H9 (cell line): ENCODE measurements at regions not wholly inside any gene's neighbourhood (a gene's known extent, or its start where the extent isn't known, plus 50 kb on each side); places are given as distances from the start of the nearest gene placed in this dataset.

Experiments
- DNase-seq: peaks from one replicate; pipeline ENCODE4 v3.0.0-alpha.2; 2017
- H2AFZ ChIP-seq: one replicate; pipeline ENCODE4 v1.6.1; 2013; ENCODE audit warnings: mild to moderate bottlenecking, low read length, control low read depth, moderate library complexity
- H2AK5ac ChIP-seq: 2 replicates; pipeline ENCODE4 v1.6.1; 2013; ENCODE audit warnings: low read length, control low read depth, mixed read lengths; ENCODE audit not compliant: insufficient read length
- H2BK120ac ChIP-seq: one replicate; pipeline ENCODE4 v1.6.1; 2013; ENCODE audit warnings: low read depth, mild to moderate bottlenecking, low read length, control low read depth, inconsistent platforms; ENCODE audit not compliant: poor library complexity, severe bottlenecking
- H2BK12ac ChIP-seq: 2 replicates; pipeline ENCODE4 v1.6.1; 2013; ENCODE audit warnings: low read length, control low read depth, mixed read lengths, low read depth; ENCODE audit not compliant: insufficient read length
- H2BK15ac ChIP-seq: 2 replicates; pipeline ENCODE4 v1.6.1; 2013; ENCODE audit warnings: low read depth, low read length, control low read depth
- H2BK20ac ChIP-seq: one replicate; pipeline ENCODE4 v1.6.1; 2013; ENCODE audit warnings: low read depth, mild to moderate bottlenecking, low read length, control low read depth, inconsistent platforms; ENCODE audit not compliant: poor library complexity, severe bottlenecking
- H2BK5ac ChIP-seq: 2 replicates; pipeline ENCODE4 v1.6.1; 2013; ENCODE audit warnings: low read length, control low read depth, mixed read lengths; ENCODE audit not compliant: insufficient read length
- H3K14ac ChIP-seq: 2 replicates; pipeline ENCODE4 v1.6.1; 2013; ENCODE audit warnings: low read length, control low read depth; ENCODE audit not compliant: insufficient read depth
- H3K18ac ChIP-seq: 2 replicates; pipeline ENCODE4 v1.6.1; 2013; ENCODE audit warnings: low read depth, mild to moderate bottlenecking, mixed read lengths, low read length, control low read depth; ENCODE audit not compliant: insufficient read length
- H3K23ac ChIP-seq: 2 replicates; pipeline ENCODE4 v1.6.1; 2013; ENCODE audit warnings: low read length, control low read depth, mixed read lengths, low read depth; ENCODE audit not compliant: insufficient read length
- H3K23me2 ChIP-seq: 2 replicates; pipeline ENCODE4 v1.6.1; 2013; ENCODE audit warnings: low read depth, mild to moderate bottlenecking, mixed read lengths, low read length, control low read depth; ENCODE audit not compliant: insufficient read length, poor library complexity, severe bottlenecking
- H3K27ac ChIP-seq: 2 replicates; pipeline ENCODE4 v1.5.1; 2013; ENCODE audit warnings: low read length, control low read depth, mixed read lengths, low read depth; ENCODE audit not compliant: insufficient read length
- H3K27me3 ChIP-seq: 2 replicates; pipeline ENCODE4 v1.6.1; 2013; ENCODE audit warnings: low read length, control low read depth, inconsistent platforms; ENCODE audit not compliant: insufficient read depth
- H3K4ac ChIP-seq: 2 replicates; pipeline ENCODE4 v1.6.1; 2013; ENCODE audit warnings: low read depth, mild to moderate bottlenecking, control low read depth, inconsistent platforms, low read length, moderate library complexity
- H3K4me1 ChIP-seq: 2 replicates; pipeline ENCODE4 v1.6.1; 2013; ENCODE audit warnings: low read length, control low read depth, inconsistent platforms; ENCODE audit not compliant: insufficient read depth
- H3K4me2 ChIP-seq: 2 replicates; pipeline ENCODE4 v1.6.1; 2013; ENCODE audit warnings: low read length, control low read depth, mixed read lengths; ENCODE audit not compliant: insufficient read length, insufficient read depth
- H3K56ac ChIP-seq: 2 replicates; pipeline ENCODE4 v1.6.1; 2013; ENCODE audit warnings: low read depth, mild to moderate bottlenecking, mixed read lengths, low read length, control low read depth; ENCODE audit not compliant: insufficient read length
- H3K79me1 ChIP-seq: 2 replicates; pipeline ENCODE4 v1.6.1; 2013; ENCODE audit warnings: low read depth, mild to moderate bottlenecking, moderate library complexity, low read length, control low read depth, inconsistent platforms; ENCODE audit not compliant: insufficient read depth, poor library complexity, severe bottlenecking
- H3K79me2 ChIP-seq: 2 replicates; pipeline ENCODE4 v1.6.1; 2013; ENCODE audit warnings: low read length, control low read depth, inconsistent platforms; ENCODE audit not compliant: insufficient read depth
- H3K9ac ChIP-seq: 2 replicates; pipeline ENCODE4 v1.6.1; 2013; ENCODE audit warnings: low read length, control low read depth, mixed read lengths; ENCODE audit not compliant: insufficient read length; ENCODE audit errors: extremely low read depth
- H3K9me3 ChIP-seq: one replicate; pipeline ENCODE4 v1.6.1; 2013; ENCODE audit warnings: low read depth, low read length, inconsistent platforms; ENCODE audit not compliant: control insufficient read depth
- H3T11ph ChIP-seq: one replicate; pipeline ENCODE4 v1.6.1; 2013; ENCODE audit warnings: mild to moderate bottlenecking, low read length, control low read depth, inconsistent platforms
- H4K20me1 ChIP-seq: one replicate; pipeline ENCODE4 v1.6.1; 2013; ENCODE audit not compliant: control insufficient read depth, insufficient read length, insufficient read depth
- H4K5ac ChIP-seq: 2 replicates; pipeline ENCODE4 v1.6.1; 2013; ENCODE audit warnings: low read depth, mild to moderate bottlenecking, mixed read lengths, low read length, control low read depth; ENCODE audit not compliant: insufficient read length
- H4K8ac ChIP-seq: replicated peaks from 2 replicates; pipeline ENCODE4 v1.6.1; 2013; ENCODE audit warnings: low read length, control low read depth, mixed read lengths, low read depth; ENCODE audit not compliant: insufficient read length
- H4K91ac ChIP-seq: 2 replicates; pipeline ENCODE4 v1.6.1; 2013; ENCODE audit warnings: low read depth, mild to moderate bottlenecking, moderate library complexity, mixed read lengths, low read length, control low read depth; ENCODE audit not compliant: insufficient read length
- H3K27ac Mint-ChIP-seq, 3 experiments: 2 replicates in 2 of 3; 3 replicates in 1 of 3; pipeline ENCODE4 v1.8.0; 2020 to 2021; ENCODE audit warnings: mixed read lengths in 3 of 3, mild to moderate bottlenecking in 1 of 3, moderate library complexity in 1 of 3
- H3K27me3 Mint-ChIP-seq: 2 replicates; pipeline ENCODE4 v1.8.0; 2021; ENCODE audit warnings: low read depth, mild to moderate bottlenecking, moderate library complexity, mixed read lengths
- H3K36me3 Mint-ChIP-seq, 3 experiments: 2 replicates in 2 of 3; 3 replicates in 1 of 3; pipeline ENCODE4 v1.8.0; 2020 to 2021; ENCODE audit warnings: low read depth in 3 of 3, mixed read lengths in 3 of 3; ENCODE audit not compliant: insufficient read depth in 1 of 3
- H3K4me1 Mint-ChIP-seq, 2 experiments: 2 replicates each; pipeline ENCODE4 v1.8.0; 2020; ENCODE audit warnings: mixed read lengths in 2 of 2
- H3K4me3 Mint-ChIP-seq, 2 experiments: 2 replicates in 1 of 2; 3 replicates in 1 of 2; pipeline ENCODE4 v1.8.0; 2020 to 2021; ENCODE audit warnings: mild to moderate bottlenecking in 2 of 2, mixed read lengths in 2 of 2, moderate library complexity in 1 of 2
- H3K9me3 Mint-ChIP-seq, 2 experiments: 2 replicates in 1 of 2; 3 replicates in 1 of 2; pipeline ENCODE4 v1.8.0; 2020; ENCODE audit warnings: mild to moderate bottlenecking in 2 of 2, mixed read lengths in 2 of 2, moderate library complexity in 1 of 2
- WGBS: extraction: QIAGEN DNeasy Blood & Tissue Kit; methylation state at CpG from one replicate; pipeline ENCODE4 v1.1.7; 2013; ENCODE audit warnings: missing lambda C conversion rate, low lambda C conversion rate, mixed read lengths; ENCODE audit not compliant: insufficient read length; ENCODE audit errors: extremely low coverage; 5-methylcytosine and 5-hydroxymethylcytosine counted together
- TF ChIP-seq, protein P1 (sequence below): fragments of 200-600 bp; sonication (generic); conservative IDR thresholded peaks from 3 replicates; pipeline ENCODE4 v1.8.0; 2021; ENCODE audit warnings: antibody characterized with exemption, mild to moderate bottlenecking

DNA sequence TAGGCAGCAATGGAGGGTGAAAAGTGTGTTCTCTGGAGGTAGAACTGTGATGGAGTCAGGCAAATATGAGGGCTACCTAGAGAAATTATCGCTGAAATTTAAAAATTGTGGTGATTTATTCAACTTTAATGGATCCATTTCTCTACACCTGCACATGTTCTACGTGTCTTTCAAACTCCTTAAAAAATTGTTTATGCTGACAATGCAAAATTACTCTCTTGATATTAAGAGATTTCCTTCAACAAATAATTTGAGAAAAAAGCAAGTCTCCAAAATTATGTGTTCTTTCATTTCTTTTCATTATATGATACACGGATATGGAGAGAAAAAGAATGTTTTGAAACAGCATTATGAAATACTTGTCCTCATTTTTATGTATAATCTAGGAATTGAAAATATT lies 1151.4 kb upstream of the PABPC4L start:
- Histone ChIP-seq H2BK20ac (no peak overlapping the region), H3K4me2 (no peak overlapping the region), H4K91ac (no peak overlapping the region), H2AK5ac (no peak overlapping the region), H4K20me1 (no peaks in the 10 kb centered on the region), H2BK120ac (no peak overlapping the region), H3K23me2 (no peaks in the 10 kb centered on the region), H3K27me3 (no peaks in the 10 kb centered on the region), H3K79me2 (no peaks in the 10 kb centered on the region), H3K14ac (no peak overlapping the region), H2BK12ac (no peak overlapping the region), H4K8ac (no peak overlapping the region), H2BK5ac (no peak overlapping the region), H3K9ac (no peak overlapping the region), H3K56ac (no peak overlapping the region), H3K18ac (no peak overlapping the region), H3K4me1 (no peaks in the 10 kb centered on the region), H3K9me3 (no peaks in the 10 kb centered on the region), H4K5ac (no peak overlapping the region), H3K23ac (no peak overlapping the region), H3T11ph (no peak overlapping the region), H3K4ac (no peak overlapping the region), H2AFZ (no peak overlapping the region), H3K27ac (no peak overlapping the region), H2BK15ac (no peak overlapping the region), H3K79me1 (no peaks in the 10 kb centered on the region)
- TF ChIP-seq, protein P1, sequence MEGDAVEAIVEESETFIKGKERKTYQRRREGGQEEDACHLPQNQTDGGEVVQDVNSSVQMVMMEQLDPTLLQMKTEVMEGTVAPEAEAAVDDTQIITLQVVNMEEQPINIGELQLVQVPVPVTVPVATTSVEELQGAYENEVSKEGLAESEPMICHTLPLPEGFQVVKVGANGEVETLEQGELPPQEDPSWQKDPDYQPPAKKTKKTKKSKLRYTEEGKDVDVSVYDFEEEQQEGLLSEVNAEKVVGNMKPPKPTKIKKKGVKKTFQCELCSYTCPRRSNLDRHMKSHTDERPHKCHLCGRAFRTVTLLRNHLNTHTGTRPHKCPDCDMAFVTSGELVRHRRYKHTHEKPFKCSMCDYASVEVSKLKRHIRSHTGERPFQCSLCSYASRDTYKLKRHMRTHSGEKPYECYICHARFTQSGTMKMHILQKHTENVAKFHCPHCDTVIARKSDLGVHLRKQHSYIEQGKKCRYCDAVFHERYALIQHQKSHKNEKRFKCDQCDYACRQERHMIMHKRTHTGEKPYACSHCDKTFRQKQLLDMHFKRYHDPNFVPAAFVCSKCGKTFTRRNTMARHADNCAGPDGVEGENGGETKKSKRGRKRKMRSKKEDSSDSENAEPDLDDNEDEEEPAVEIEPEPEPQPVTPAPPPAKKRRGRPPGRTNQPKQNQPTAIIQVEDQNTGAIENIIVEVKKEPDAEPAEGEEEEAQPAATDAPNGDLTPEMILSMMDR, result no peak
- Mint-ChIP-seq H3K36me3 (no peaks in the 10 kb centered on the region), H3K9me3 (no peaks in the 10 kb centered on the region), H3K27me3 (no peaks in the 10 kb centered on the region), H3K4me1 (no peaks in the 10 kb centered on the region), H3K4me3 (no peak overlapping the region), H3K27ac (0 out of 7 replicates have a peak overlapping the region, but pooled peaks of 1 of the 3 experiments have one; percentile 27)
- WGBS, result no CpG with 5 or more reads among the region's 3 CpGs
- no peak for DNase-seq
